Left forelimb (tissue), 1 donor: ENCODE measurements at regions not wholly inside any gene's neighbourhood (a gene's known extent, or its start where the extent isn't known, plus 50 kb on each side); places are given as distances from the start of the nearest gene placed in this dataset.

Experiments used
- DNase-seq: peaks from one replicate; pipeline ENCODE4 v3.0.0-alpha.2; 2018; ENCODE audit warnings: low spot score

- DNase-seq: peak; percentile 85
These were observed 74.6 kb upstream of the NPAS1 start for GRCh38 chr19:46944918-46945628.

- no peak for DNase-seq
These were observed 73.7 kb upstream of the NPAS1 start for GRCh38 chr19:46945694-46946489.

- no peak for DNase-seq
These were observed 72.9 kb upstream of the NPAS1 start for GRCh38 chr19:46946611-46947238.

GRCh38 chr19:46947866-46948265, 71.8 kb upstream of the NPAS1 start:
- DNase-seq: no peak

- DNase-seq: no peak
These were observed 69.0 kb upstream of the NPAS1 start for GRCh38 chr19:46950526-46951170.

- DNase-seq: no peak
These were observed 68.3 kb upstream of the NPAS1 start for GRCh38 chr19:46951171-46951986.

- no peak for DNase-seq
These were observed 66.8 kb upstream of the NPAS1 start for GRCh38 chr19:46952874-46953273.

- no peak for DNase-seq
These were observed 65.6 kb upstream of the NPAS1 start for GRCh38 chr19:46953955-46954501.

GRCh38 chr19:46954502-46954992, 65.1 kb upstream of the NPAS1 start:
- DNase-seq: no peak

GRCh38 chr19:46954993-46955812, 64.4 kb upstream of the NPAS1 start:
- no peak for DNase-seq

- DNase-seq: no peak
These were observed 63.7 kb upstream of the NPAS1 start for GRCh38 chr19:46955813-46956371.

GRCh38 chr19:46958532-46958931, 61.1 kb upstream of the NPAS1 start:
- DNase-seq: no peak

GRCh38 chr19:46959894-46960556, 59.6 kb upstream of the NPAS1 start:
- DNase-seq: no peak

GRCh38 chr19:46962030-46962570, 57.5 kb upstream of the NPAS1 start:
- no peak for DNase-seq

- no peak for DNase-seq
These were observed 56.4 kb upstream of the NPAS1 start for GRCh38 chr19:46963093-46963734.

- no peak for DNase-seq
These were observed 52.0 kb upstream of the NPAS1 start for GRCh38 chr19:46967578-46968032.
